HG02610 (cell line): ENCODE measurements at regions not wholly inside any gene's neighbourhood (a gene's known extent, or its start where the extent isn't known, plus 50 kb on each side); places are given as distances from the start of the nearest gene placed in this dataset.
"Not testable (repeated sequence)": the region's sequence is repeated elsewhere in the genome, so short reads cannot be mapped to it uniquely, and the experiment has no call there.

Experiments
- ATAC-seq: cut with Tn5 transposase; IDR thresholded peaks from one replicate; pipeline ENCODE4 v1.9.1; 2021; ENCODE audit warnings: mild to moderate bottlenecking, moderate library complexity; ENCODE audit not compliant: unreplicated experiment

- no peak for ATAC-seq
Measured at GRCh38 chr4:165548702-165549101, 169.9 kb downstream of the CPE start.

- no peak for ATAC-seq
Measured at GRCh38 chr4:165553221-165553810, 174.5 kb downstream of the CPE start.

GRCh38 chr4:165555302-165555701, 176.5 kb downstream of the CPE start:
- ATAC-seq: no peak

GRCh38 chr4:165556383-165556782, 177.6 kb downstream of the CPE start:
- ATAC-seq: no peak

GRCh38 chr4:165560941-165561340, 182.1 kb downstream of the CPE start:
- no peak for ATAC-seq

GRCh38 chr4:165563851-165564250, 185.0 kb downstream of the CPE start:
- no peak for ATAC-seq

GRCh38 chr4:165569031-165569430, 190.2 kb downstream of the CPE start:
- no peak for ATAC-seq

- not testable (repeated sequence) for ATAC-seq
Measured at GRCh38 chr4:165571476-165571875, 192.7 kb downstream of the CPE start.

GRCh38 chr4:165580351-165580905, 201.6 kb downstream of the CPE start:
- no peak for ATAC-seq

GRCh38 chr4:165583341-165583740, 204.5 kb downstream of the CPE start:
- ATAC-seq: no peak

GRCh38 chr4:165584916-165585315, 206.1 kb downstream of the CPE start:
- ATAC-seq: no peak

- ATAC-seq: no peak
Measured at GRCh38 chr4:165588534-165589315, 209.9 kb downstream of the CPE start.

- no peak for ATAC-seq
Measured at GRCh38 chr4:165592386-165592785, 213.6 kb downstream of the CPE start.

GRCh38 chr4:165597581-165598480, 219.0 kb downstream of the CPE start:
- no peak for ATAC-seq

- no peak for ATAC-seq
Measured at GRCh38 chr4:165600959-165601683, 222.3 kb downstream of the CPE start.

- ATAC-seq: no peak
Measured at GRCh38 chr4:165602621-165603020, 223.8 kb downstream of the CPE start.

- no peak for ATAC-seq
Measured at GRCh38 chr4:165604181-165604580, 225.4 kb downstream of the CPE start.

GRCh38 chr4:165605811-165606210, 227.0 kb downstream of the CPE start:
- no peak for ATAC-seq

- ATAC-seq: no peak
Measured at GRCh38 chr4:165606465-165607205, 227.8 kb downstream of the CPE start.

GRCh38 chr4:165609653-165610052, 230.8 kb downstream of the CPE start:
- ATAC-seq: no peak
